ENCODE measurements at regions not wholly inside any gene's neighbourhood (a gene's known extent, or its start where the extent isn't known, plus 50 kb on each side); places are given as distances from the start of the nearest gene placed in this dataset.

- H3K4me3 ChIP-seq = no peak overlapping the region
- H3K36me3 ChIP-seq = no peaks in the 10 kb centered on the region
- H3K9me3 ChIP-seq = no peaks in the 10 kb centered on the region
- H3K27me3 ChIP-seq = no peaks in the 10 kb centered on the region
- no peak overlapping the region for H3K27ac ChIP-seq
- no peak for DNase-seq (ENCODE audit: low spot score in 2 of 2)
- no peak for TF ChIP-seq POLR2A (IDR thresholded peaks at IDR 0.05)
- no peak for TF ChIP-seq EP300 (IDR thresholded peaks at IDR 0.05)
- TF ChIP-seq CTCF (IDR thresholded peaks at IDR 0.05) = no peak
- TF ChIP-seq POLR2AphosphoS5 (IDR thresholded peaks at IDR 0.05) = no peak
- no peaks in the 10 kb centered on the region for H3K4me1 ChIP-seq
- WGBS = 88% methylated on average over 1 of the region's 1 CpG
Measured at GRCh38 chr6:141313986-141314385, 818.7 kb upstream of the GJE1 start.

GRCh38 chr6:141309295-141309694 is 823.4 kb upstream of the GJE1 start:
- no peak for DNase-seq (ENCODE audit: low spot score in 2 of 2)
- Histone ChIP-seq H3K36me3 (no peaks in the 10 kb centered on the region), H3K4me1 (no peaks in the 10 kb centered on the region), H3K9me3 (no peaks in the 10 kb centered on the region), H3K4me3 (no peak overlapping the region), H3K27ac (no peak overlapping the region), H3K27me3 (no peaks in the 10 kb centered on the region)
- TF ChIP-seq POLR2AphosphoS5 (IDR thresholded peaks at IDR 0.05) (no peak), CTCF (IDR thresholded peaks at IDR 0.05) (no peak), EP300 (IDR thresholded peaks at IDR 0.05) (no peak), POLR2A (IDR thresholded peaks at IDR 0.05) (no peak)

GRCh38 chr6:141307309-141307998 is 825.3 kb upstream of the GJE1 start:
- TF ChIP-seq POLR2A (IDR thresholded peaks at IDR 0.05) (no peak), POLR2AphosphoS5 (IDR thresholded peaks at IDR 0.05) (no peak), EP300 (IDR thresholded peaks at IDR 0.05) (no peak), CTCF (IDR thresholded peaks at IDR 0.05) (no peak)
- 82% methylated on average over 3 of the region's 3 CpGs for WGBS

GRCh38 chr6:141303907-141304306 is 828.8 kb upstream of the GJE1 start:
- Histone ChIP-seq H3K4me1 (no peaks in the 10 kb centered on the region), H3K27me3 (no peaks in the 10 kb centered on the region), H3K36me3 (no peaks in the 10 kb centered on the region), H3K9me3 (no peaks in the 10 kb centered on the region), H3K27ac (no peak overlapping the region), H3K4me3 (no peak overlapping the region)
- no peak for DNase-seq (ENCODE audit: low spot score in 2 of 2)
- WGBS = 91% methylated on average over 6 of the region's 6 CpGs
- TF ChIP-seq EP300 (IDR thresholded peaks at IDR 0.05) = no peak
- no peak for TF ChIP-seq POLR2AphosphoS5 (IDR thresholded peaks at IDR 0.05)
- no peak for TF ChIP-seq CTCF (IDR thresholded peaks at IDR 0.05)
- TF ChIP-seq POLR2A (IDR thresholded peaks at IDR 0.05) = no peak

More at GRCh38 chr6:141307309-141307998, 825.3 kb upstream of the GJE1 start:
- no peaks in the 10 kb centered on the region for H3K36me3 ChIP-seq
- no peak for DNase-seq (ENCODE audit: low spot score in 2 of 2)
- H3K4me3 ChIP-seq = no peak overlapping the region
- no peak overlapping the region for H3K27ac ChIP-seq
- no peaks in the 10 kb centered on the region for H3K27me3 ChIP-seq
- no peaks in the 10 kb centered on the region for H3K4me1 ChIP-seq
- no peaks in the 10 kb centered on the region for H3K9me3 ChIP-seq

- Histone ChIP-seq H3K4me1 (no peaks in the 10 kb centered on the region), H3K27ac (no peak overlapping the region), H3K9me3 (no peaks in the 10 kb centered on the region), H3K36me3 (no peaks in the 10 kb centered on the region), H3K27me3 (no peaks in the 10 kb centered on the region), H3K4me3 (no peak overlapping the region)
- DNase-seq (ENCODE audit: low spot score in 2 of 2) = no peak
- TF ChIP-seq EP300 (IDR thresholded peaks at IDR 0.05) = no peak
- TF ChIP-seq POLR2A (IDR thresholded peaks at IDR 0.05) = no peak
- TF ChIP-seq POLR2AphosphoS5 (IDR thresholded peaks at IDR 0.05) = no peak
- TF ChIP-seq CTCF (IDR thresholded peaks at IDR 0.05) = no peak
- 35% methylated on average over 1 of the region's 1 CpG for WGBS
Measured at GRCh38 chr6:141301779-141302178, 830.9 kb upstream of the GJE1 start.
